ENCODE measurements at regions not wholly inside any gene's neighbourhood (a gene's known extent, or its start where the extent isn't known, plus 50 kb on each side); places are given as distances from the start of the nearest gene placed in this dataset.

DNA sequence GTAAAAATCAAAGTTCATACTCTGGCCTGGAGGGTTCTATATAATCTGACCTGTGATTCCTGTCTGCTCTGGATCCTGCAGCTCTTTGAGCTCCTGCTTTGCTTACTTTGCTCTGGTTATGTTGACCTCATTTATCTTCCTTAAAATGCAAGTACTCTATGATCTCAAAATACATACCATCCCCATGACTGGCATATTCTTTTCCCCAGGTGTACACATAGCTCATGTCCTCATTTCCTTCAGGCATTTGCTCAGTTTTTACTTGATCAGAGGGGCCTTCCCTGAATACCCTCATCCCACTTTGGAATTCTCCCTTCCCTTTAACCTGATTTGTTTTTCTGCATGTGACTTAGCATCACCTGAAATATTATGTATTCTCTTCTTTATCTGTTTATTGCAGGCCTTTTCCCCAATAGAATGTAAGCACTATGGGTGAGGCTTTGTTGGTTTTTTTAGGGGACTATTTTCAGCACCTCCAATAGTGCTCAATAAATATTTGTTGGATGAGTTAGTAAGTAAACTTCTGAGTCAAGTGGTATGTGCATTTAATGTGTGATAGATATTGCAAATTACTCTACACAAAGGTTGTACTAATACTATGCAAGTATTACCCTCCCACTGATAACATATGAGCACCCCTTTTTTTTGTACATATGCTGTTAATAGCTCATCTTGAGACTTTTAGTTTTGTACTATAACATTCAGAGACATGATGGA, 211.5 kb downstream of the NMUR2 start:
- Mint-ChIP-seq H3K4me1 (no peaks in the 10 kb centered on the region), H3K9me3 (peaks cover 15% of the 10 kb centered on the region), H3K36me3 (no peaks in the 10 kb centered on the region), H3K4me3 (no peak overlapping the region), H3K27ac (no peak overlapping the region), H3K27me3 (ENCODE audit: low read depth) (no peaks in the 10 kb centered on the region)
- TF ChIP-seq, protein P1, sequence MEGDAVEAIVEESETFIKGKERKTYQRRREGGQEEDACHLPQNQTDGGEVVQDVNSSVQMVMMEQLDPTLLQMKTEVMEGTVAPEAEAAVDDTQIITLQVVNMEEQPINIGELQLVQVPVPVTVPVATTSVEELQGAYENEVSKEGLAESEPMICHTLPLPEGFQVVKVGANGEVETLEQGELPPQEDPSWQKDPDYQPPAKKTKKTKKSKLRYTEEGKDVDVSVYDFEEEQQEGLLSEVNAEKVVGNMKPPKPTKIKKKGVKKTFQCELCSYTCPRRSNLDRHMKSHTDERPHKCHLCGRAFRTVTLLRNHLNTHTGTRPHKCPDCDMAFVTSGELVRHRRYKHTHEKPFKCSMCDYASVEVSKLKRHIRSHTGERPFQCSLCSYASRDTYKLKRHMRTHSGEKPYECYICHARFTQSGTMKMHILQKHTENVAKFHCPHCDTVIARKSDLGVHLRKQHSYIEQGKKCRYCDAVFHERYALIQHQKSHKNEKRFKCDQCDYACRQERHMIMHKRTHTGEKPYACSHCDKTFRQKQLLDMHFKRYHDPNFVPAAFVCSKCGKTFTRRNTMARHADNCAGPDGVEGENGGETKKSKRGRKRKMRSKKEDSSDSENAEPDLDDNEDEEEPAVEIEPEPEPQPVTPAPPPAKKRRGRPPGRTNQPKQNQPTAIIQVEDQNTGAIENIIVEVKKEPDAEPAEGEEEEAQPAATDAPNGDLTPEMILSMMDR (IDR thresholded peaks at IDR 0.05; ENCODE audit: unreplicated experiment): no peak
- DNase-seq (ENCODE audit: low spot score in 2 of 2, unreplicated experiment in 2 of 2): no peak

DNA sequence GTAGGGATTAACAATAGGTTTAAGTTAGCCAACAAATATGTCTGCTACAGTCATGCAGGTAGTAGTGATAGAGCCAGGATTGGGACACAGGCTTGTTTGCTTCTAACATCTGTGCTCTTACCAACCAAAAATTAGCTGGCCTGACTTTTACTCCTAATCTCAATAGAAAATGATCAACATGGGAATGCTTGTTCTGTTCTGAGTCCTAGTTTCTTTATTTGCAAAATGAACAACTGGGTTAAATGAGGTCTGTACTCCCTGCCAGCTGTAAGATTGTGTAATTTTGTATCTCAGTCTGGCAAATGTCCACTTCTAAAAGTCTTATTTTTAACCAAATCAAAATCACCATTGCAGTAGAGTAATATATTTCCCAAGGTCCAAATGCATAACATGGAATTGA, 216.8 kb downstream of the NMUR2 start:
- Mint-ChIP-seq H3K4me3 (no peak overlapping the region), H3K27ac (no peak overlapping the region), H3K36me3 (no peaks in the 10 kb centered on the region), H3K9me3 (peaks cover 18% of the 10 kb centered on the region), H3K4me1 (no peaks in the 10 kb centered on the region), H3K27me3 (ENCODE audit: low read depth) (no peaks in the 10 kb centered on the region)
- no peak for DNase-seq (ENCODE audit: low spot score in 2 of 2, unreplicated experiment in 2 of 2)
- TF ChIP-seq, protein P1 (IDR thresholded peaks at IDR 0.05; ENCODE audit: unreplicated experiment): no peak

DNA sequence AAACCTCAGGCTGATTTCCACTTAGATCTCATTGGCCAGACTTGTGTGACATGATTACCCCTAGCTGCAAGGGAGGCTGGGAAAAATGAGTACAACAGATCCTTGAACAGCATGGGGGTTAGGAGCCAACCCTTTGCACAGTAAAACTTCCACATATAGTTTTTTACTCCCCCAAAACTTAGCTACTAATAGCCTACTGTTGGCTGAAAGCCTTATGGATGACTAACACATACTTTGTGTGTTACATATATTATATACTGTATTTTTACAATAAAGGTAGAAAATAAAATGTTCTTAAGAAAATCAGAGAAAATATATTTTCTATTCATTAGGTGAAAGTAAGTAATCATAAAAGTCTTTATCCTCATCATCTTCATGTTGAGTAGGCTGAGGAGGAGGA, 217.4 kb downstream of the NMUR2 start:
- H3K9me3 Mint-ChIP-seq: peaks cover 12% of the 10 kb centered on the region
- no peak overlapping the region for H3K27ac Mint-ChIP-seq
- H3K4me3 Mint-ChIP-seq: no peak overlapping the region
- H3K27me3 Mint-ChIP-seq (ENCODE audit: low read depth): no peaks in the 10 kb centered on the region
- DNase-seq (ENCODE audit: low spot score in 2 of 2, unreplicated experiment in 2 of 2): no peak
- TF ChIP-seq, protein P1 (IDR thresholded peaks at IDR 0.05; ENCODE audit: unreplicated experiment): no peak
- H3K4me1 Mint-ChIP-seq: no peaks in the 10 kb centered on the region
- H3K36me3 Mint-ChIP-seq: no peaks in the 10 kb centered on the region

DNA sequence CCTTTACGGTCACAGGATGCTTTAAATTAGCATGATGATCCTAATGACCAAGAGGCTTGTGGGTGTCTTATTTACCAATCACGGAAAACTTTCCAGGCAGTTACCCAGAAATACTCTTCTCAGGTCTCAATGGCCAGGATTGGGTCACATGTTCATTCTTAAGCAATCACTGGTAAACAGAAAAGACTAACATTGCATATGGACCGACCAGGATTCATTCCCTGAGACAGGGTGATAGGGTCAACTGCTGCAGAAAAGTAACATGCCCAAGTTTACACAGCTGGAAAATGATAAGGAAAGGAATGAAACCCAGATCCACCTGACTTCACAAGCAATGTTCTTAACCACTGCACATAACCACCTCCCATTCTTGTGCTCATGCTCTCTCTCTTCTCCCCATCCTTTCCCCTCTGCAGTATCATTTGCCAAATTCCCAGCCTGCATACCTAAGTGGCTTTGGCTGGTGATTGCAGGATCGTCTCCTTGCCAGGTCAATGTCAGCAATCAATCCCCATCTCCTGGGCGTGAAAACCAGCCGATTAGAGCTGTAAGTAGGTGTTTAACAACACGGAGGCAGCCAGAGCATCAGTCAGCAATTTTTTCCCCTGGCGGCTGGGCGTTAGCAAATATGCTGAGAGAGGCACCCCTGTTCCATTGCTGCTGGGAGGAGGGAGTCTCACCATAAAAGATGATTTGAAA, 219.4 kb downstream of the NMUR2 start:
- Mint-ChIP-seq H3K36me3 (no peaks in the 10 kb centered on the region), H3K27ac (no peak overlapping the region), H3K9me3 (peaks cover 4% of the 10 kb centered on the region), H3K4me3 (no peak overlapping the region), H3K27me3 (ENCODE audit: low read depth) (no peaks in the 10 kb centered on the region), H3K4me1 (no peaks in the 10 kb centered on the region)
- DNase-seq (ENCODE audit: low spot score in 2 of 2, unreplicated experiment in 2 of 2): no peak
- TF ChIP-seq, protein P1 (IDR thresholded peaks at IDR 0.05; ENCODE audit: unreplicated experiment): no peak

DNA sequence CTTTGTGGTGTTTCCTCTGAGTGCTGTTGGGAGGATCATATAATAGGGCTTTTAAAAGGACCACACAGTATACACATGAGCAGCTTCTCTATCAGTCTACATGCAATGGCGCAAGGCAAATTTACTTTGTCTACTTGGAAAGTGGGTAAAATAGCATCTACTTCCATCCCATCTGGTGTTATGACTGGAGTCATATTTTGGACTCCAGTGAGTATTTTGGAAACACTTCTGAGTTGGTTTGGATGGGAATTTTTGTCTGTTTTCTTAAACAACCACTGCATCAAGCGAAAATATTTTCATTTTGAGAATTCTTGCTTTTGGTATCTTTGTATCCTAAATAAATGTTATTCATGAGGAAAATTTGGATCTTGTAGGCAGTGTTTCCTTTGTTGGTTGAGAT, 220.8 kb downstream of the NMUR2 start:
- H3K9me3 Mint-ChIP-seq: peaks cover 4% of the 10 kb centered on the region
- H3K27ac Mint-ChIP-seq: no peak overlapping the region
- DNase-seq (ENCODE audit: low spot score in 2 of 2, unreplicated experiment in 2 of 2): no peak
- H3K4me1 Mint-ChIP-seq: no peaks in the 10 kb centered on the region
- H3K27me3 Mint-ChIP-seq (ENCODE audit: low read depth): no peaks in the 10 kb centered on the region
- H3K36me3 Mint-ChIP-seq: no peaks in the 10 kb centered on the region
- no peak overlapping the region for H3K4me3 Mint-ChIP-seq
- TF ChIP-seq, protein P1 (IDR thresholded peaks at IDR 0.05; ENCODE audit: unreplicated experiment): no peak

Data from mesothelial cell of epicardium (in vitro differentiated cells).